NCI-H345 treated with DMSO at 0.1 percent for 48 hours (cell line): ENCODE measurements at regions not wholly inside any gene's neighbourhood (a gene's known extent, or its start where the extent isn't known, plus 50 kb on each side); places are given as distances from the start of the nearest gene placed in this dataset.

Experiments used
- DNase-seq: peaks from one replicate; lab custom pipeline; 2025; ENCODE audit not compliant: unreplicated experiment; lab: John Stamatoyannopoulos, UW

- no peak for DNase-seq
Measured at GRCh38 chr7:21214657-21215056, 213.2 kb upstream of the SP4 start.

- no peak for DNase-seq
Measured at GRCh38 chr7:21215307-21215706, 212.6 kb upstream of the SP4 start.

GRCh38 chr7:21217365-21217764 lies 210.5 kb upstream of the SP4 start:
- DNase-seq = no peak

GRCh38 chr7:21218155-21218554 lies 209.7 kb upstream of the SP4 start:
- DNase-seq = no peak

DNA sequence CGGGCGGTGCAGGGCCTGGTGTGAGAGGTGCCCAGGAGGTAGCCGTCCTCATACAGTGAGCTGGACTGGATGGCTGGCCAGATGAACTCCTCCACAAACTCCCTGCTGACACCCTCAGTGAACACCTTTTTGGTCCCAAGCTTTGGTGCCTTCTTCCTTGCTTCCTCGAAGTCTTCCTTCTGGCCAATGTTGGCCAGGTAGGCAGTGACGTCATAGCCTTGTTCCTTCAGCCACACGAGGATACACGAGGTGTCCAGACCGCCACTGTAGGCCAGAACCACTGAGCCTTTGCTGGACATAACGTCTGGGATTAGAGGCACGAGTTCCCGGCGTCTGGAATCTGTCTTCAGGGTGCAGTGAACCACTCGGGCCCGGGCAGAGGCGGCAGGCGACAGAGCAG lies 206.8 kb upstream of the SP4 start:
- DNase-seq = no peak

DNA sequence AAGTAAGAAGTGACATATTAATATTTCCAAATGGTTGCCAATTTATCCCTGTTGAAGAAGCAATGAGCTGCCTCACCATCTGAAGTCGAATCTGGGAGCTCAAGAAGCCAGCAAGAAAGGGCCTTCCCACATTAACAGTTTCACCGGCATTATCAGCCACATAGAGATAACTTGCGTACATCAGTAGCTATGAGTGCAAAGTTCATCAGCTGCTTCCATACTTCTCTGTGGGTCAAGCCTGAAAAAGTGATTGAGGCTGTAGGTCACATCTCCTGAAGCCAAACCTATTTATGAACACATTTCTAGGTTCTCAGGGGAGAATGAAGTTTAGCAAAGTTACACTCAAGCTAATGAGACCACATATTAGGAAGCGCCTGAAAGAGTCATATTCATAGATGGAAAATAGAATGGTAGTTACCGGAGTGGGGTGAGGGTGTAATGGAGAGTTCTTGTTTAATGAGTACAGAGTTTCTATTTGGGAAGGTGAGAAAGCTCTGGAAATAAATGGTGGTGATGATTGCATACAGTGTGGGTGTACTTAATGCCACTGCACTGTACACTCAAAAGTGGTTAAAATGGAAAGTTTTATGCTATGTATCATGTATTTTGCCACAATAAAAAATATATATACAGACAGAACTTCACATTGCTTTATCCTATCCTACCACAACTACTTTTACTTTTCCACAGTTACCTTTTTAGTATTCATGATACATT lies 189.3 kb upstream of the SP4 start:
- DNase-seq = no peak

- DNase-seq = no peak
Measured at GRCh38 chr7:21243265-21243664, 184.6 kb upstream of the SP4 start.

GRCh38 chr7:21251151-21251800 lies 176.6 kb upstream of the SP4 start:
- DNase-seq = peak; percentile 35

DNA sequence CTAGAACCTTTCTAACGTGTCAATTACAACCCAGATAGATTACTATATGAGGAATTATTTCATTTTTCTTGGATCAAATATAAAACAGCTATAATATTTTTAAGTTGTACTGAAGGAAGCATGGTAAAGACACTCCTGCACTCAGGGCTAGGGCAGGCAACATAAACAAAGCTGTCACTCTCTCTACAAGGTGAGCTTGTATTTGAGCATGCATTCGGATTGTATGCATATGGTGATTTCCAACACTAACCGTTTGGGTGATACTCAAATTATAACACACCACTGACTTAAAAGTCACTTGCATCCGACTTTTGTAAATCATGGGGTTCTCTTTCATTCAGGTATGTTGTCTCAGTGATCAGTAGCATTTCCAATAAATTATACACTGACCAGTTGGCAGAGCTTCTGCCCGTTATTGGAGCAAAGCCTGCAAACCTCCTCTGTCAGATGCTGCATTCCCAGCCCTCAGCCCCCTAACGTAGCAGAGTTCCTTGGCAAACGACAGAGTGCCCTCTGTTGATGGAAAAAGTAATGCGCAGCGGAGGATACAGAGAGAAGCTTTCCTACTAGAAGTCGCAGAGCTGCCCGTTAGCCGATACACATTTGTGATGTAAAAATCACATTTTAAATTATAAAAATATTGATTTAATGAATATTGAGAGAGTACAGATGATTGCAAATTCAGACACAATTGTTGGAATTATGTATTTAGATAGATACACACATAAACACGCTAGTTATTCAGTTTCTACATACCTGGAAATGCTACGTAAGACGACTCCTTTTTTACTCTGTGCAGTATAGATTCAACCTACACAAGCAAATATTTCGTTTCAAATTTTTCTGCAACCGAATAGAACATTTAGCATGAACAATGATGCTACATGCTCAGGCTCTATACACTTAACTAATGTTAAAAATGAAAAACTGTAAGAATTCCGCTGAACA lies 173.9 kb upstream of the SP4 start:
- DNase-seq = peak; percentile 86

DNA sequence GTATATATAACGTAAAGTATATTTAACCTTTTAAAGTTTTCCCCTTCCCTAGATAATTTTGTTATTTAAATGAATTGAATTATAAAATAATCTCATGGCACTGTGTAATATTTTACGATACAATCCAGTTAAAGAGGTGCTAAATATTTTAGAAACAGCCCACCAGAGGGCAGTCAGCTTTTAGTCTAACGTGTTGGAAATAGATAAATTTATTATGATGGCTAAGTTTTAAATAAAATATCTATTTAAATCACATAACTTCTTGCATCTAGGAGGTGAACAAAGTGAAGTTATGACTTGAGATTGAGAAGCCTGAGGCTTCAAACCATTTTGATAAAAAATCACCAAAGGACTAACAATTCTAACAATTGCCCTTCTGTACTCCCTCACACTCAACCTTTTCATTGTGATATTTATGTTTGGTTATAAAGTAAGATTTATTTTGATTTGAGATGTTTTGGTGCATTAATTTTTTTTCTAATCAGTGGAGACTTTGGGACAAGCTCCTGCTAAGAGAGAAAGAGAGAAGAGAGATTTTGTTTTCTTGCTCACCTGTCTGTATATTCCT lies 171.5 kb upstream of the SP4 start:
- DNase-seq = peak; percentile 39

DNA sequence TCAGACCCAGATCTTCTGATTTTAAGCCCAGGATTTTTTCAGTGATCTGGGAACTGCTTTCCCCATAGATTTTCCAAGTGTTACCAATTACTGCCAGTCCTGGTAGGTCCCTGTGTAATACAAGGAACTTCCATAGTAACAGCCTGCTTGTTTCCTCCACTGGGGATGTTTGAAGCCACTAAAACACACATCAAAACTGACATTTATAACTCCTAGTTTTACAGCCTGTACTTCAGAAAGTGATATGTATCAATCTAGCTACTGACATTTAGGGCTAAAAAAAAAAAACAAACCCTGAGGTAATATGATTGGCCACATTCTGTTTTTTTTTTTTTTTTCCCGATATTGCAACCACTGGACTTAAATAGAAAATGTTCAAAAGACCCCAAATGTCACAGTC lies 166.9 kb upstream of the SP4 start:
- DNase-seq = no peak

GRCh38 chr7:21261627-21262594 lies 166.0 kb upstream of the SP4 start:
- DNase-seq = peak; percentile 39

GRCh38 chr7:21269021-21269420 lies 158.9 kb upstream of the SP4 start:
- no peak for DNase-seq

DNA sequence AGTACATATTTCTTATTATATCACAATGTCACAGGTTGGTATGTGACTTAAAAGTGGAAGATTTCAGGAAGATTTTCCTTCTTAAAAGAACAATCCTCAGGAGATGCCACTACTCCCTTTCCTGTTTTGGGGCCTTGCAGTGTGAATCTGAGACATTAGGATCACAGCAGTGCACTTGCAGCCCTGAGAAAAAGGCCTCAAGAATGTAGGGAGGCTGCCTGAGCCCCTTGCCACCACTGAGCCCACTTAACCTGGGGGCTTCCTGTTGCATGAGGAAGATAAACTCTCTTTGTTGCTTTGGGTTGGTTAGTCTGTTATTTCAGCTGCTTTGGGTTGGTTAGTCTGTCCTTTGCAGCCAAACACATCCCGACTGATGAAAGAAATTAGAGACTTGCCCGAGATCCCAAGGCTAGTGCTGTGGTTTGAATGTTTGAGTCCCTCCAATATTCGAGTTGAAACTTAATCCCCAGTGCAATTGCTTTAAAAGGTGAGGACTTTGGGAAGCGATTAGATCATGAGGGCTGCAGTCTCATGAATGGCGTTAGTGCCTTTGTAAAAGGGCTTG lies 151.3 kb upstream of the SP4 start:
- DNase-seq = no peak

DNA sequence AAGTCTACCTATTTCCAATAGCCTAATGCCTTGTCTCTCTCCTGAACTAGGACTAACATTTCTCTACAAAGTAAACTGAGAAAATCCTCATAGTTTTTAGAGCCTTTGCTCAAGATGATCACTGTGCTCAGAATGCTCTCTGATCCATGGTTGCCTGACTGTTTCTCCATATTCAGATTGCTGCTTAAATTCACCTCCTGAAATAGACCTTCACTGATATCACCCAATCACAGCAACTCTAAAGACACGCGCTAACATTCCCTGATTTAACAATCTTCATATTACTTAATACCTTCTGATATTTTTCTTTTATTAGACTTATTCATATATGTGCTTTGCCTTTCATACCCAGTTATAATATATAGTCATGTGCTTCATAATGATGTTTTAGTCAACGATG lies 148.9 kb upstream of the SP4 start:
- DNase-seq = no peak

- no peak for DNase-seq
Measured at GRCh38 chr7:21281193-21281592, 146.7 kb upstream of the SP4 start.

DNA sequence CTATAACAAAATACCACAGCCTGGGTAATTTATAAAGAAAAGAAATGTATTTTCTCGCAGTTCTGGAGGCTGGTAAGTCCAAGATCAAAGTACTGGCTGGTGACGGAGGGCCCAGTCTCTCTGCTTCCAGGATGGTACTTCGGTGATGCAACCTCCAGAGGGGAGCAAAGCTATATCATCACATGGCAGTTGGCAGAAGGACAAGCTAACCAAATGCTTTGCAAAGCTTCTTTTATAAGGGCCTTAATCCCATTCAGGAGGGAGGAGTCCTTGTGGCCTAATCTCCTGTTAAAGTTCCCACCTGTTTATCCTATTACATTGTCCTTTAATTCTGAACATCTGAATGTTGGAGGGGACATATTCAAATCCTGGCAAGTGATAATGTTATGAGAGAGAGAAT lies 134.1 kb upstream of the SP4 start:
- no peak for DNase-seq

DNA sequence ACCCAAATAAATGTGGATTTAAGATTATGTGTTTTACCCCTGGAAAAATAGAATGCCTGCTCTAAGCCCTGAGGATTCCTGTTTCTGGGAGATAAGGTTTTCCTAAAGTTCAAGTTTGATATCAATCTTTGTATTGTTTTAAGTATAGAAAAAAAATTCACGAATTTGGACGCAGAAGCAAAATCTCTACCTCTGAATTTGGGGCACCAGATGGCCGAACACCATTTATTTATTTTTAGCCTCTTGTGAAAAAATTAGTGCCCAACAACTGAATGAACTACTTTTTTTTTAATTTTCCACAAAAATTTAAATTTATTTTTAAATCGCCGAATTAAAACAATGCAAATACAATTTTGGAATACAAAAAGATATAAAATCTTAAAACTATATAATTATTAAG lies 128.1 kb upstream of the SP4 start:
- no peak for DNase-seq

- no peak for DNase-seq
Measured at GRCh38 chr7:21300692-21301091, 127.2 kb upstream of the SP4 start.

DNA sequence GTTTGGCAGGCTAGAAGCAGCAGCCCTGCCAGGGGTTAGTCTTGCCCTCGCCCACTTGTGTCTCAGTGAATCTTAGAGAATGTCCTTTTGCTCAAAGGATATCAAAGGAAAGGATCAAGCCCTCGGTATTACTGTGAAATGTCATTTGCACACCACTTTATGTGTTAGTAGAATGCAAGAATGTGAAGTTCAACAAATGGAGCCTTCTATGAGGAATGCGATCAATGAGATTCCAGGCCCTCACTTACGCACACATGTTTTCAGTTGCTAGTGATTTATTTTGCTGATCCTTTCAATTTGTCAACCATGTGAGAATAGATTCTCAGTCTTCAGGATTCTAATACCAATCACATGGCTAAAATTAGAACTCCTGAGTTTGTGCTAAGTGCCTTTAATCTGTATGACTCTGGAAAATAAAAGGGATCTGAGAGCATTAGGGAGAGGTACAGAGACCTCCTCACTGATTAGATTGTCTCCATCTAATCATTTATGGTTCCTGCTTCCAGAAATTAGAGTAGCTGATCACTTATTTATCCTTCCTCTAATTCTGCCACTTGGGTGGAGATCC lies 123.0 kb upstream of the SP4 start:
- DNase-seq = no peak
